ENCODE measurements at regions not wholly inside any gene's neighbourhood (a gene's known extent, or its start where the extent isn't known, plus 50 kb on each side); places are given as distances from the start of the nearest gene placed in this dataset.
"Not testable (repeated sequence)": the region's sequence is repeated elsewhere in the genome, so short reads cannot be mapped to it uniquely, and the experiment has no call there.

GRCh38 chr12:5122256-5122831 lies 78.7 kb downstream of the KCNA5 start:
- TF ChIP-seq POLR2A (IDR thresholded peaks at IDR 0.05; ENCODE audit: low read depth, low read length); SRF (IDR thresholded peaks at IDR 0.05; ENCODE audit: low read depth in 2 of 2, low read length in 2 of 2); CTCF (IDR thresholded peaks at IDR 0.05 in 2 of 3, conservative IDR thresholded peaks at IDR 0.05 in 1 of 3; ENCODE audit: control insufficient read depth in 2 of 3, extremely low read depth in 1 of 3, insufficient read depth in 1 of 3, low read depth in 3 of 3, low read length in 3 of 3); NFIC (IDR thresholded peaks at IDR 0.05; ENCODE audit: low read depth, low read length); CEBPB (IDR thresholded peaks at IDR 0.05; ENCODE audit: borderline replicate concordance in 1 of 2, low read depth in 2 of 2, low read length in 2 of 2); ATF2 (IDR thresholded peaks at IDR 0.05; ENCODE audit: low read length); REST (IDR thresholded peaks at IDR 0.05; ENCODE audit: low read depth, low read length); RCOR1 (conservative IDR thresholded peaks at IDR 0.05; ENCODE audit: low read depth, low read length); HDAC6 (IDR thresholded peaks at IDR 0.05; ENCODE audit: unreplicated experiment); KDM1A (IDR thresholded peaks at IDR 0.05; ENCODE audit: borderline replicate concordance); BHLHE40 (IDR thresholded peaks at IDR 0.05; ENCODE audit: borderline replicate concordance in 1 of 2, low read depth in 2 of 2, low read length in 1 of 2); ZNF384 (IDR thresholded peaks at IDR 0.05; ENCODE audit: borderline replicate concordance, low read depth, low read length); POLR2AphosphoS2 (IDR thresholded peaks at IDR 0.05; ENCODE audit: low read depth, low read length): not testable (repeated sequence)

All from GM12878 (cell line).